ENCODE measurements at regions not wholly inside any gene's neighbourhood (a gene's known extent, or its start where the extent isn't known, plus 50 kb on each side); places are given as distances from the start of the nearest gene placed in this dataset.

- DNase-seq = no peak
Observed at GRCh38 chr5:2919310-2920018, 168.0 kb upstream of the IRX2 start.

- no peak for DNase-seq
Observed at GRCh38 chr5:2917524-2917923, 166.0 kb upstream of the IRX2 start.

- DNase-seq = no peak
Observed at GRCh38 chr5:2917093-2917492, 165.6 kb upstream of the IRX2 start.

GRCh38 chr5:2916076-2916682 is 164.7 kb upstream of the IRX2 start:
- DNase-seq = no peak

GRCh38 chr5:2914981-2915484 is 163.6 kb upstream of the IRX2 start:
- no peak for DNase-seq

DNA sequence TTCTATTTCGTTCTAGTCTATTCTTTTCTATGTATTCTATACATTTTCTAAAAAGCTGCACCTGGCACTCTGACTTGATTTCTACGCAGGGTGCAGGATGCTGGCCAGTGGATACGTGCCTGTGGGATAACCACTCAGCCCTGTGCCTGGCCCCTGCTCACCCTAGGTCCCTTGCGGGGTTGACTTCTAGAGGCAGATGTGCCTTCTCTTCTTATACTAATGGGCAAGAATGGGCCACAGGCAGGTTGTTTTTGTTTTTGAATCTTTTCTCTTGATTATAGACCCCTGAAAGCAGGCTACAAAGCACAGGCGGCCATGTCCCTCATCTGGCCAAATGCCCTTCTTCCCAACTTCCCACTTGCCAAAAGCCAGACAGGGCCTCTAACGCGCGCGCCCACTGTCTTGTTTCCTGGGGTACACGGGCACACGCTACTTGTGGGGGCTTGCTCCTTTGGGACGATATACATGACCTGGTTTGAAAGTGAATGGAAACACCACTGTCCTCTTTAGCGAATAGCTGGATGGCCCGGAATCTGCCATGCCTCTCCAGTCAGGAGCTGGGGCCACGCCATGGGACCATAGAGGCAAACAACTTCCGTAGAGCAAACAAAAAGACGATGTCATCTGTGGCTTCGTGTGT is 162.7 kb upstream of the IRX2 start:
- no peak for DNase-seq

GRCh38 chr5:2913281-2913680 is 161.8 kb upstream of the IRX2 start:
- DNase-seq = no peak

GRCh38 chr5:2912741-2913140 is 161.3 kb upstream of the IRX2 start:
- DNase-seq = no peak

- no peak for DNase-seq
Observed at GRCh38 chr5:2910401-2911175, 159.1 kb upstream of the IRX2 start.

- DNase-seq = no peak
Observed at GRCh38 chr5:2909035-2909434, 157.6 kb upstream of the IRX2 start.

- no peak for DNase-seq
Observed at GRCh38 chr5:2908086-2908485, 156.6 kb upstream of the IRX2 start.

DNA sequence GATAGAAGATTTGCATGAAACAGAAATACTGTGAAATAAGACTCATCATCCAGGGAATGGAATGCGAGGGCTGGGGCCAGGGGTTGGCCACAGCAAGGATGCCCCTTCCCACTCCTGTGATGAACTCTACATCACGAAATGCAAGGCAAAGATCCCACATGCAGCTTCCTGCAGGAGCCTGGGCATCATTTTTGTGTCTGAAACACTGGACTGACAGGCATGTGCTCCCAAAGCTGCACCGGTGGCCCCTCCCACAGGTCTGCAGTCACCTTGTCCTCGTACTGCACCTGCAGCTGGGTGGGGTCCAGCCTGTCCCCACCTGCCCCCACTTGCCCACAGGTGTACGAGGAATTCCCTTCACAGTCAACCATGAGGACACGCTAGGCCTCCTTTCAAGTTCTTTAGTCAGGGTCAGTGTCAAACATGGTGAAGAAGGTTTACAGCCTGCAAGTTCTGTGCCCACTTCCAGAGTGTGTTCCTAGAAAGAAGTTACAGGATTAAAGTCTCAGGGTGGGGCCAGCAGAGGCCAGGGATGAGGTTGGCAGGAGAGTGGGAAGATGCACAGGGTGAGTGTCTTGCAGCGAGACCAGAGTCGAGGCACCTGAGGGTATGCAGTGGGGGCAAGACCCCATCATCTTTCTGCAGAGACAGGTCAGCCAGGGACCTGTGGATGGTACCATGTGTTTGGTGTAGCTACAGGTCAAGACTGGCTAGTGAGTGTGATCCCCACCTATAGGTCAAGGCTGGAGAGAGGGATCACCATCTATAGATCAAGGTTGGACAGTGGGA is 155.0 kb upstream of the IRX2 start:
- no peak for DNase-seq

DNA sequence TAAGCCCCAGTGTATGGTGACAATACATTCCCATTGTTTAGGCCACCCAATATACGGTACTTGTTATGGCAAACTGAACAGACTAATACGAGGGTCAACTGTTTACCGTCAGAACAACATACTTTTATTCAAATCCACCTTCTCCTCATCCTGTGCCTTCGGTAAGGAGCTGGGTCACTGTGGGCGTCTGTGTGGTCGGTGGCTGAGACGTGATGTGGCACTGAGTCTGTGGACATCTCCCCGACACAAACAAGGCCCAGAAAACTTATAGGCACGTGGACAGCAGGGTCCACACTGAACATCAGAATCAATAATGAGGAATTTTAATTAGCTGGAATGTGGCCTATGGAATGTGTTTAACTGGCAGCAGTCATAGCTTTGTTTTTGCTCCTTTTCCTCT is 154.3 kb upstream of the IRX2 start:
- DNase-seq = no peak

- no peak for DNase-seq
Observed at GRCh38 chr5:2904956-2905355, 153.5 kb upstream of the IRX2 start.

GRCh38 chr5:2904399-2904798 is 152.9 kb upstream of the IRX2 start:
- DNase-seq = no peak

- DNase-seq = no peak
Observed at GRCh38 chr5:2903451-2904395, 152.2 kb upstream of the IRX2 start.

- no peak for DNase-seq
Observed at GRCh38 chr5:2902742-2903297, 151.3 kb upstream of the IRX2 start.

- DNase-seq = no peak
Observed at GRCh38 chr5:2902186-2902585, 150.7 kb upstream of the IRX2 start.

DNA sequence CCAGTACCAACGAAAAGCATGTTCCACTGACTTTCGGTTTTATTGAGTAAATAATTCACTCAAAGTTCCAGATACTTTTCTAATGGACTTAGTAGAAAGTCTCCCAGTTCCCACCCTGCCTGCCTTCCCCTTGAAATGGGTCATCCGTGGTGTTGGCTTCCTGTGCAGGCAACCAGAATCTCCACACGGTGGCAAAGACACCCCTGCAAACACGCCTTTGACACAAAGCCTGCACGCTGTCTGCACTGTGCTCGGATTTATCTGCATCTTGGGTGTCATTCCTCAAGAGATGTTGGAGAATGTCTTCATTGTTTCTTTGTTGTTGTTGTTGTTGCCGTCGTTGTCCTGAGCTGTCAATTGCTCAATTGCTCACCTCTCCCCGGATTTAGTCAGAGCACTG is 150.0 kb upstream of the IRX2 start:
- DNase-seq = no peak

GRCh38 chr5:2901096-2901495 is 149.6 kb upstream of the IRX2 start:
- no peak for DNase-seq

GRCh38 chr5:2900360-2900759 is 148.9 kb upstream of the IRX2 start:
- DNase-seq = no peak
